ENCODE measurements at regions not wholly inside any gene's neighbourhood (a gene's known extent, or its start where the extent isn't known, plus 50 kb on each side); places are given as distances from the start of the nearest gene placed in this dataset.
"Not testable (repeated sequence)": the region's sequence is repeated elsewhere in the genome, so short reads cannot be mapped to it uniquely, and the experiment has no call there.

DNA sequence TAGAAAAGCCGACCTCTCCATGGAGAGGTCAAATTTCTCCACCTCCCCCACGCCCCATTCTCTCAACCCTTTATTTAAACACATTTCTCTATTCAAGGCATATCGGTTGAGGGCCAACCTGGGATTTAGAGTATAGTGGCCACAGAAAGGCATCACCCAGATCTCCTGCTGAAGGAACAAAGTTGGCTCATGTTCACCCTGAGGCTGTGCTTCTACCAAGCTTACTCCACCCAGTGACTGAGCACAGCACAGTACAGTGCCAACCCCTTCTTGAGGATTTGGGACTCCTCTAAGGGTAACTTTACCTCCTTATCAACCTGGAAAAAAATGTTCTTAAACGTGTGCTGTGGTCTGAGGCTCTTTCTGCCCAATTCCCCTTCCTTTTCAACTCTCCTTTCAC, 94.0 kb downstream of the CMC2 start:
- Mint-ChIP-seq H3K27me3 (peaks cover 12% of the 10 kb centered on the region), H3K4me3 (no peak overlapping the region), H3K36me3 (ENCODE audit: low read depth) (no peaks in the 10 kb centered on the region), H3K27ac (no peak overlapping the region), H3K9me3 (no peaks in the 10 kb centered on the region), H3K4me1 (ENCODE audit: low read depth) (no peaks in the 10 kb centered on the region)
- Histone ChIP-seq H3K27me3 (ENCODE audit: control insufficient read depth in 1 of 2, insufficient read depth in 2 of 2, low read length in 2 of 2) (peaks cover 0 to 3% of the 10 kb centered on the region in 2 experiments), H3K4me1 (ENCODE audit: insufficient read depth, low read length) (no peaks in the 10 kb centered on the region), H3K9me3 (ENCODE audit: control insufficient read depth in 1 of 2, insufficient read depth in 1 of 2, low read length in 2 of 2) (no peaks in the 10 kb centered on the region), H3K4me3 (ENCODE audit: low read length) (no peak overlapping the region), H3K36me3 (ENCODE audit: insufficient read depth, low read length) (no peaks in the 10 kb centered on the region), H3K27ac (ENCODE audit: low read depth in 1 of 2, low read length in 2 of 2) (no peak overlapping the region)
- POLR2A ChIA-PET, result no interaction called here
- intact Hi-C loops (cut with DNase I, micrococcal nuclease), result no loop called here
- no peak for TF ChIP-seq CTCF (IDR thresholded peaks at IDR 0.05)
- CTCF ChIA-PET, result no interaction called here
- DNase-seq (no peak), ATAC-seq (ENCODE audit: poor library complexity) (no peak)

DNA sequence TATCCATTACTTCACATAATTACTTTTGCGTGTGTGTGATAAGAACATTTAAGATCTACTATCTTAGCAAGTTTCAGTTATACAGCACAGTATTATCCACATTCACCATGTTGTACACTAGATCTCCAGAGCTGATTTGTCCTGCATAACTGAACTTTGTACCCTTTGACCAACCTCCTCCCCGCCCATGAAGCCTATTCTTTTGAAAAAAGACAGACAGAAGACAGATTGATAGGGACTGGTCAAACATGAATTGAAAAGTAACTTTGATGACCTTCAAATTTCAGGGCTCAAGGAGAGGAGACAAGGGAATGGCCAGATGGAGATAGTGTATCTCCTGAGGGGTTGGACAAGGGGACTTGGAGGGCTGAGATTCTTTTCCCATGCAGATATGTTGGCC, 96.3 kb downstream of the CMC2 start:
- Histone ChIP-seq H3K27me3 (ENCODE audit: control insufficient read depth in 1 of 2, insufficient read depth in 2 of 2, low read length in 2 of 2) (peaks cover 0 to 3% of the 10 kb centered on the region in 2 experiments), H3K4me1 (ENCODE audit: insufficient read depth, low read length) (no peaks in the 10 kb centered on the region), H3K4me3 (ENCODE audit: low read length) (no peak overlapping the region), H3K27ac (ENCODE audit: low read depth in 1 of 2, low read length in 2 of 2) (no peak overlapping the region), H3K36me3 (ENCODE audit: insufficient read depth, low read length) (no peaks in the 10 kb centered on the region), H3K9me3 (ENCODE audit: control insufficient read depth in 1 of 2, insufficient read depth in 1 of 2, low read length in 2 of 2) (no peaks in the 10 kb centered on the region)
- ATAC-seq (ENCODE audit: poor library complexity) (no peak), DNase-seq (no peak)
- H3K27ac Mint-ChIP-seq, result no peak overlapping the region
- no peak overlapping the region for H3K4me3 Mint-ChIP-seq
- intact Hi-C loops (cut with DNase I, micrococcal nuclease), result no loop called here
- H3K36me3 Mint-ChIP-seq (ENCODE audit: low read depth), result no peaks in the 10 kb centered on the region
- no peaks in the 10 kb centered on the region for H3K9me3 Mint-ChIP-seq
- peaks cover 9% of the 10 kb centered on the region for H3K27me3 Mint-ChIP-seq
- ChIA-PET POLR2A (no interaction called here), CTCF (no interaction called here)
- no peak for TF ChIP-seq CTCF (IDR thresholded peaks at IDR 0.05)
- no peaks in the 10 kb centered on the region for H3K4me1 Mint-ChIP-seq (ENCODE audit: low read depth)

- CTCF ChIA-PET, result no interaction called here
- TF ChIP-seq CTCF (IDR thresholded peaks at IDR 0.05), result no peak
- no peak overlapping the region for H3K27ac Mint-ChIP-seq
- no peaks in the 10 kb centered on the region for H3K9me3 ChIP-seq (ENCODE audit: control insufficient read depth in 1 of 2, insufficient read depth in 1 of 2, low read length in 2 of 2)
- H3K27ac ChIP-seq (ENCODE audit: low read depth in 1 of 2, low read length in 2 of 2), result no peak overlapping the region
- peaks cover 0 to 3% of the 10 kb centered on the region in 2 experiments for H3K27me3 ChIP-seq (ENCODE audit: control insufficient read depth in 1 of 2, insufficient read depth in 2 of 2, low read length in 2 of 2)
- DNase-seq (no peak), ATAC-seq (ENCODE audit: poor library complexity) (no peak)
- no peak overlapping the region for H3K4me3 ChIP-seq (ENCODE audit: low read length)
- intact Hi-C loops (cut with DNase I, micrococcal nuclease), result no loop called here
- H3K4me3 Mint-ChIP-seq, result no peak overlapping the region
- no peaks in the 10 kb centered on the region for H3K4me1 ChIP-seq (ENCODE audit: insufficient read depth, low read length)
- no peaks in the 10 kb centered on the region for H3K36me3 ChIP-seq (ENCODE audit: insufficient read depth, low read length)
- no peaks in the 10 kb centered on the region for H3K36me3 Mint-ChIP-seq (ENCODE audit: low read depth)
- no peaks in the 10 kb centered on the region for H3K4me1 Mint-ChIP-seq (ENCODE audit: low read depth)
- POLR2A ChIA-PET, result no interaction called here
- H3K27me3 Mint-ChIP-seq, result peaks cover 5% of the 10 kb centered on the region
- no peaks in the 10 kb centered on the region for H3K9me3 Mint-ChIP-seq
Measured at GRCh38 chr16:80909720-80910119, 97.0 kb downstream of the CMC2 start.

GRCh38 chr16:80906169-80906568, 100.5 kb downstream of the CMC2 start:
- intact Hi-C loops (cut with DNase I, micrococcal nuclease); ATAC-seq (ENCODE audit: poor library complexity); H3K4me3 ChIP-seq (ENCODE audit: low read length); DNase-seq; H3K27ac ChIP-seq (ENCODE audit: low read depth in 1 of 2, low read length in 2 of 2); POLR2A ChIA-PET; H3K36me3 Mint-ChIP-seq (ENCODE audit: low read depth); H3K27me3 Mint-ChIP-seq; H3K4me1 ChIP-seq (ENCODE audit: insufficient read depth, low read length); H3K4me3 Mint-ChIP-seq; H3K4me1 Mint-ChIP-seq (ENCODE audit: low read depth); CTCF ChIA-PET; H3K27ac Mint-ChIP-seq; H3K9me3 Mint-ChIP-seq; H3K27me3 ChIP-seq (ENCODE audit: control insufficient read depth in 1 of 2, insufficient read depth in 2 of 2, low read length in 2 of 2); H3K9me3 ChIP-seq (ENCODE audit: control insufficient read depth in 1 of 2, insufficient read depth in 1 of 2, low read length in 2 of 2); H3K36me3 ChIP-seq (ENCODE audit: insufficient read depth, low read length): not testable (repeated sequence)

Data from CD4-positive, alpha-beta T cell (primary cell).